ENCODE measurements at regions not wholly inside any gene's neighbourhood (a gene's known extent, or its start where the extent isn't known, plus 50 kb on each side); places are given as distances from the start of the nearest gene placed in this dataset.

GRCh38 chr17:70024253-70024652 lies 50.8 kb upstream of the KCNJ16 start:
- H3K9me3 ChIP-seq = no peaks in the 10 kb centered on the region
- H3K4me1 ChIP-seq (ENCODE audit: control insufficient read depth in 1 of 2, low read depth in 2 of 2) = peaks cover 6 to 19% of the 10 kb centered on the region in 2 donors
- H3K27me3 ChIP-seq (replicated peaks; ENCODE audit: insufficient read depth) = no peaks in the 10 kb centered on the region
- no peaks in the 10 kb centered on the region for H3K36me3 ChIP-seq
- no peak for ATAC-seq (ENCODE audit: insufficient number of reproducible peaks, low FRiP score, low read depth)
- H3K4me3 ChIP-seq = no peak overlapping the region
- H3K27ac ChIP-seq = no peak overlapping the region
- no peak for TF ChIP-seq CTCF (IDR thresholded peaks at IDR 0.05)
- no peak for DNase-seq (ENCODE audit: low spot score)

Data from thoracic aorta (tissue), 2 donors.